HCT116 (cell line): ENCODE measurements at regions not wholly inside any gene's neighbourhood (a gene's known extent, or its start where the extent isn't known, plus 50 kb on each side); places are given as distances from the start of the nearest gene placed in this dataset.

ENCODE experiments used
- ATAC-seq: fragments of 200-7000 bp; cut with Tn5 transposase; 2 replicates; pipeline ENCODE4 v1.9.1; 2020; ENCODE audit warnings: mild to moderate bottlenecking, moderate library complexity
- BruUV-seq: library from RNA; stranded (reverse); fragments of 400-500 nt; replicated peaks from 2 replicates; lab custom pipeline; 2021; lab: Mats Ljungman, UMichigan
- CTCF ChIA-PET: fragments of 300-600 bp; sonication (Branson Sonifier 250); formaldehyde crosslinking; loops from one replicate; lab custom pipeline; 2021; ENCODE audit warnings: antibody characterized with exemption; lab: Charles Lee
- POLR2A ChIA-PET: fragments of 300-600, 350-600 bp; sonication (Branson Sonifier 250); formaldehyde crosslinking; loops from one replicate; lab custom pipeline; 2021; ENCODE audit warnings: antibody characterized with exemption; lab: Charles Lee
- RAD21 ChIA-PET, 2 experiments: fragments of 300-600 bp; sonication (Branson Sonifier 250); formaldehyde crosslinking; loops; one replicate each; lab custom pipeline; 2023; ENCODE audit warnings: low total read pairs in 2 of 2; ENCODE audit not compliant: uncharacterized antibody in 2 of 2, unreplicated experiment in 2 of 2, low non-redundant PET in 1 of 2; lab: Charles Lee
- DNase-seq: peaks from one replicate; pipeline ENCODE4 v3.0.0-alpha.2; 2010; ENCODE audit warnings: low read depth, low spot score
- H2AFZ ChIP-seq: fragments of 200-600 bp; shearing (Covaris generic), sonication (generic); 2 replicates; pipeline ENCODE4 v1.6.1; 2017; ENCODE audit warnings: low read depth, mixed run types, mixed read lengths, antibody characterized with exemption, low read length; ENCODE audit not compliant: poor library complexity, severe bottlenecking
- H3K27ac ChIP-seq: 2 replicates; pipeline ENCODE4 v1.5.1; 2012; ENCODE audit warnings: low read depth, low read length
- H3K27me3 ChIP-seq: fragments of 200-600 bp; sonication (generic); 2 replicates; pipeline ENCODE4 v1.6.1; 2016; ENCODE audit warnings: mixed run types, low read length, mixed read lengths; ENCODE audit not compliant: insufficient read depth
- H3K36me3 ChIP-seq, 2 experiments: fragments of 200-500 bp in 1 of 2; fragments of 200-600 bp in 1 of 2; sonication (Bioruptor generic) in 1 of 2; sonication (generic) in 1 of 2; 2 replicates each; pipeline versions ENCODE4 v1.5.1 to v1.6.1; 2014 to 2016; ENCODE audit warnings: low read length in 2 of 2, inconsistent platforms in 1 of 2, mixed read lengths in 1 of 2, mixed run types in 1 of 2; ENCODE audit not compliant: insufficient read depth in 2 of 2, control insufficient read depth in 1 of 2
- H3K4me1 ChIP-seq, 2 experiments: fragments of 200-600 bp in 1 of 2; sonication (generic) in 1 of 2; 2 replicates each; pipeline versions ENCODE4 v1.5.1 to v1.6.1; 2012 to 2017; ENCODE audit warnings: low read length in 2 of 2, inconsistent platforms in 1 of 2, mild to moderate bottlenecking in 1 of 2, mixed read lengths in 1 of 2, mixed run types in 1 of 2, moderate library complexity in 1 of 2; ENCODE audit not compliant: insufficient read depth in 2 of 2, control insufficient read depth in 1 of 2
- H3K4me2 ChIP-seq: fragments of 200-600 bp; sonication (generic); 2 replicates; pipeline ENCODE4 v1.6.1; 2017; ENCODE audit warnings: mixed run types, low read length, mixed read lengths
- H3K4me3 ChIP-seq, 2 experiments: fragments of 200-600 bp in 1 of 2; sonication (generic) in 1 of 2; replicated peaks in 1 of 2; 2 replicates each; pipeline ENCODE4 v1.5.1; 2011 to 2016; ENCODE audit warnings: low read length in 2 of 2, control low read depth in 1 of 2, low read depth in 1 of 2, mild to moderate bottlenecking in 1 of 2, mixed read lengths in 1 of 2, mixed run types in 1 of 2
- H3K79me2 ChIP-seq: fragments of 200-600 bp; sonication (generic); 2 replicates; pipeline ENCODE4 v1.6.1; 2017; ENCODE audit warnings: mild to moderate bottlenecking, mixed run types, low read length, moderate library complexity, mixed read lengths; ENCODE audit not compliant: insufficient read depth
- H3K9ac ChIP-seq: fragments of 200-600 bp; sonication (generic); 2 replicates; pipeline ENCODE4 v1.6.1; 2016; ENCODE audit warnings: low read length, mixed read lengths
- H3K9me2 ChIP-seq: fragments of 200-600 bp; sonication (generic), shearing (Covaris generic); 2 replicates; pipeline ENCODE4 v1.6.1; 2017; ENCODE audit warnings: mixed run types, mild to moderate bottlenecking, moderate library complexity; ENCODE audit not compliant: insufficient read depth
- H3K9me3 ChIP-seq, 2 experiments: fragments of 200-500 bp in 1 of 2; fragments of 200-600 bp in 1 of 2; sonication (Bioruptor generic) in 1 of 2; sonication (generic) in 1 of 2; 2 replicates each; pipeline ENCODE4 v1.6.1; 2014 to 2017; ENCODE audit warnings: low read length in 2 of 2, mixed read lengths in 2 of 2, inconsistent platforms in 1 of 2, low read depth in 1 of 2, mild to moderate bottlenecking in 1 of 2, mixed run types in 1 of 2, moderate library complexity in 1 of 2; ENCODE audit not compliant: control insufficient read depth in 1 of 2, insufficient read depth in 1 of 2
- H4K20me1 ChIP-seq: fragments of 200-600 bp; sonication (generic), shearing (Covaris generic); 2 replicates; pipeline ENCODE4 v1.6.1; 2017; ENCODE audit warnings: mixed run types, mild to moderate bottlenecking, moderate library complexity; ENCODE audit not compliant: insufficient read depth
- ATF3 ChIP-seq: IDR thresholded peaks from 2 replicates; pipeline ENCODE4 v1.6.1; 2012
- CEBPB ChIP-seq: IDR thresholded peaks from 2 replicates; pipeline ENCODE4 v1.6.1; 2012; ENCODE audit warnings: low read depth
- EGR1 ChIP-seq: IDR thresholded peaks from 2 replicates; pipeline ENCODE4 v1.6.1; 2012; ENCODE audit warnings: low read depth
- ELF1 ChIP-seq: IDR thresholded peaks from 2 replicates; pipeline ENCODE4 v1.6.1; 2012; ENCODE audit warnings: low read depth, borderline replicate concordance
- EZH2 ChIP-seq: fragments of 200-600 bp; sonication (generic); IDR thresholded peaks from 2 replicates; pipeline ENCODE4 v1.6.1; 2017; ENCODE audit warnings: antibody characterized with exemption, mixed run types
- EZH2phosphoT487 ChIP-seq: fragments of 200-600 bp; IDR thresholded peaks from 2 replicates; pipeline ENCODE4 v1.6.1; 2018; ENCODE audit warnings: antibody characterized with exemption, borderline replicate concordance
- FOSL1 ChIP-seq: IDR thresholded peaks from 2 replicates; pipeline ENCODE4 v1.6.1; 2012; ENCODE audit warnings: low read depth
- POLR2A ChIP-seq: IDR thresholded peaks from 2 replicates; pipeline ENCODE4 v1.7.0; 2011; ENCODE audit warnings: borderline replicate concordance; ENCODE audit not compliant: insufficient read depth, insufficient read length; ENCODE audit errors: extremely low read depth
- RAD21 ChIP-seq: IDR thresholded peaks from 2 replicates; pipeline ENCODE4 v1.6.1; 2012; ENCODE audit warnings: low read depth, mild to moderate bottlenecking
- SIN3A ChIP-seq: IDR thresholded peaks from 2 replicates; pipeline ENCODE4 v1.6.1; 2012; ENCODE audit warnings: low read depth
- SRF ChIP-seq: IDR thresholded peaks from 2 replicates; pipeline ENCODE4 v1.6.1; 2012; ENCODE audit warnings: low read depth
- TCF7L2 ChIP-seq: IDR thresholded peaks from 2 replicates; pipeline ENCODE4 v1.7.0; 2011; ENCODE audit warnings: borderline replicate concordance, inconsistent platforms; ENCODE audit not compliant: insufficient read depth, insufficient read length; ENCODE audit errors: extremely low read depth
- YY1 ChIP-seq: IDR thresholded peaks from 2 replicates; pipeline ENCODE4 v1.6.1; 2011; ENCODE audit warnings: low read length, low read depth, moderate library complexity, mild to moderate bottlenecking; ENCODE audit not compliant: insufficient replicate concordance; ENCODE audit errors: extremely low read depth
- ZFX ChIP-seq: fragments of 450-650 bp; IDR thresholded peaks from 2 replicates; pipeline ENCODE4 v1.6.1; 2017
- ZNF274 ChIP-seq: fragments of 200-500 bp; sonication (Bioruptor generic); IDR thresholded peaks from 2 replicates; pipeline ENCODE4 v1.6.1; 2014; ENCODE audit warnings: mild to moderate bottlenecking, low read depth, low read length, inconsistent platforms
- intact Hi-C: fragments of 100-400 bp; cut with micrococcal nuclease; formaldehyde crosslinking; loops from 2 replicates; pipeline ENCODE4 v1.10.0; 2022
- TF ChIP-seq, protein P1 (sequence below): IDR thresholded peaks from 2 replicates; pipeline ENCODE4 v1.6.1; 2012

DNA sequence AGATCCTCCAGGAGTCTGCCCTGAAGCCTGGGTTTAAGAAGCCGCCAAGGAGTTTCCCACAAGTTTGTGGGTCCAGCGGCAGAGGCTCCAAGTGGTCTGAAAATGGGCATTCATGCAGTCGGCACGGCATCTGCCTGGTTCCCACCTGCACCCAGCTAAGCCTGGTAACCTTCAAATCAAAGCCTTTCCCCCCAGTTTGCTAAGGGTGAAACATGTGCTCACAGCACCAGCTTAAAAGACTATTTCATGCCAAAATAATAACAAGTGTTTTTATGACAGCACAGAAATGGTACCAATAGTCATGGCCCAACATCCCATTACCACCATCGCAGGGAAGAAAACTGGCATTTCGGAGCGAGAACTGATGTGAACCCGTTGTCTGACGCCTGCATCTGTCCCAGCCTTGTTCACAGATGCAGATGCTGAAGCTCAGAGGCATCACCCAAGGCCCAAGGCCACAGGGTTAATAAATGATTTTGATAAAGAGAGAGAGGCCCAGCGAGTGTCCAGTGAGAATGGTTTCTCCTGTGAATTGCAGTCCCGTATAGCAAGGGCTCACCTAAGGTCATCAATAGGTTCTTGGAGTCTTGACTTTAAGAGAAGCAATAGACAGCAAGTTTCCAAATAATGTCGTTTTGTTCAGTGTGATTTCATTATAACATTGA, 188.0 kb upstream of the TPM1 start:
- peaks cover 0 to 31% of the 10 kb centered on the region in 2 experiments; a peak in 2 of 4 replicates for H3K4me1 ChIP-seq
- ATAC-seq (no peak), DNase-seq (no peak)

GRCh38 chr15:62855085-62855476, 187.5 kb upstream of the TPM1 start:
- no peak overlapping the region for H3K9ac ChIP-seq
- POLR2A ChIA-PET = no interaction called here
- RAD21 ChIA-PET = no interaction called here
- DNase-seq (no peak), ATAC-seq (no peak)
- H4K20me1 ChIP-seq = no peaks in the 10 kb centered on the region
- H2AFZ ChIP-seq = no peak overlapping the region
- peaks cover 0 to 31% of the 10 kb centered on the region in 2 experiments; a peak in 2 of 4 replicates for H3K4me1 ChIP-seq
- H3K27ac ChIP-seq = no peak overlapping the region
- H3K4me2 ChIP-seq = no peak overlapping the region
- no peak for TF ChIP-seq ELF1
- no peak for TF ChIP-seq FOSL1
- no peak for TF ChIP-seq EZH2
- no peaks in the 10 kb centered on the region for H3K79me2 ChIP-seq
- no peaks in the 10 kb centered on the region for H3K9me2 ChIP-seq
- H3K36me3 ChIP-seq = no peaks in the 10 kb centered on the region
- BruUV-seq = no TSS peak
- intact Hi-C loops = no loop called here
- H3K9me3 ChIP-seq = no peaks in the 10 kb centered on the region
- H3K4me3 ChIP-seq = no peak overlapping the region
- CTCF ChIA-PET = interaction anchor here (0.6 kb wide), 1 partner anchor 232 kb away, joined by 3 read pairs; no protein-coding TSS in a partner anchor
- H3K27me3 ChIP-seq = no peaks in the 10 kb centered on the region

More for the DNA sequence above, 188.0 kb upstream of the TPM1 start:
- CTCF ChIA-PET = interaction anchor here (0.6 kb wide), 1 partner anchor 233 kb away, joined by 3 read pairs; no protein-coding TSS in a partner anchor
- RAD21 ChIA-PET = no interaction called here
- POLR2A ChIA-PET = interaction anchor here (0.7 kb wide), 1 partner anchor 29 kb away, joined by 3 read pairs; no protein-coding TSS in a partner anchor
- Histone ChIP-seq H3K79me2 (no peaks in the 10 kb centered on the region), H3K9ac (no peak overlapping the region), H3K4me2 (no peak overlapping the region), H3K9me2 (no peaks in the 10 kb centered on the region), H3K36me3 (no peaks in the 10 kb centered on the region), H2AFZ (no peak overlapping the region), H3K4me3 (no peak overlapping the region), H3K27me3 (no peaks in the 10 kb centered on the region), H3K27ac (no peak overlapping the region), H4K20me1 (no peaks in the 10 kb centered on the region), H3K9me3 (no peaks in the 10 kb centered on the region)
- intact Hi-C loops = no loop called here
- no peak for TF ChIP-seq RAD21
- no peak for TF ChIP-seq EGR1
- no peak for TF ChIP-seq YY1
- no peak for TF ChIP-seq TCF7L2
- TF ChIP-seq, protein P1, sequence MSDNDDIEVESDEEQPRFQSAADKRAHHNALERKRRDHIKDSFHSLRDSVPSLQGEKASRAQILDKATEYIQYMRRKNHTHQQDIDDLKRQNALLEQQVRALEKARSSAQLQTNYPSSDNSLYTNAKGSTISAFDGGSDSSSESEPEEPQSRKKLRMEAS = no peak
- no peak for TF ChIP-seq SRF
- TF ChIP-seq ZNF274 = no peak
- no peak for TF ChIP-seq POLR2A
- no peak for TF ChIP-seq FOSL1
- TF ChIP-seq SIN3A = no peak
- TF ChIP-seq EZH2phosphoT487 = no peak
- no peak for TF ChIP-seq EZH2
- TF ChIP-seq ZFX = no peak
- no peak for TF ChIP-seq ATF3
- TF ChIP-seq CEBPB = no peak
- BruUV-seq = no TSS peak
